H9 (cell line): ENCODE measurements at regions not wholly inside any gene's neighbourhood (a gene's known extent, or its start where the extent isn't known, plus 50 kb on each side); places are given as distances from the start of the nearest gene placed in this dataset.

Source experiments
- DNase-seq: peaks from one replicate; pipeline ENCODE4 v3.0.0-alpha.2; 2017
- H2AFZ ChIP-seq: one replicate; pipeline ENCODE4 v1.6.1; 2013; ENCODE audit warnings: mild to moderate bottlenecking, low read length, control low read depth, moderate library complexity
- H2AK5ac ChIP-seq: 2 replicates; pipeline ENCODE4 v1.6.1; 2013; ENCODE audit warnings: low read length, control low read depth, mixed read lengths; ENCODE audit not compliant: insufficient read length
- H2BK120ac ChIP-seq: one replicate; pipeline ENCODE4 v1.6.1; 2013; ENCODE audit warnings: low read depth, mild to moderate bottlenecking, low read length, control low read depth, inconsistent platforms; ENCODE audit not compliant: poor library complexity, severe bottlenecking
- H2BK12ac ChIP-seq: 2 replicates; pipeline ENCODE4 v1.6.1; 2013; ENCODE audit warnings: low read length, control low read depth, mixed read lengths, low read depth; ENCODE audit not compliant: insufficient read length
- H2BK15ac ChIP-seq: 2 replicates; pipeline ENCODE4 v1.6.1; 2013; ENCODE audit warnings: low read depth, low read length, control low read depth
- H2BK20ac ChIP-seq: one replicate; pipeline ENCODE4 v1.6.1; 2013; ENCODE audit warnings: low read depth, mild to moderate bottlenecking, low read length, control low read depth, inconsistent platforms; ENCODE audit not compliant: poor library complexity, severe bottlenecking
- H2BK5ac ChIP-seq: 2 replicates; pipeline ENCODE4 v1.6.1; 2013; ENCODE audit warnings: low read length, control low read depth, mixed read lengths; ENCODE audit not compliant: insufficient read length
- H3K14ac ChIP-seq: 2 replicates; pipeline ENCODE4 v1.6.1; 2013; ENCODE audit warnings: low read length, control low read depth; ENCODE audit not compliant: insufficient read depth
- H3K18ac ChIP-seq: 2 replicates; pipeline ENCODE4 v1.6.1; 2013; ENCODE audit warnings: low read depth, mild to moderate bottlenecking, mixed read lengths, low read length, control low read depth; ENCODE audit not compliant: insufficient read length
- H3K23ac ChIP-seq: 2 replicates; pipeline ENCODE4 v1.6.1; 2013; ENCODE audit warnings: low read length, control low read depth, mixed read lengths, low read depth; ENCODE audit not compliant: insufficient read length
- H3K23me2 ChIP-seq: 2 replicates; pipeline ENCODE4 v1.6.1; 2013; ENCODE audit warnings: low read depth, mild to moderate bottlenecking, mixed read lengths, low read length, control low read depth; ENCODE audit not compliant: insufficient read length, poor library complexity, severe bottlenecking
- H3K27ac ChIP-seq: 2 replicates; pipeline ENCODE4 v1.5.1; 2013; ENCODE audit warnings: low read length, control low read depth, mixed read lengths, low read depth; ENCODE audit not compliant: insufficient read length
- H3K27me3 ChIP-seq: 2 replicates; pipeline ENCODE4 v1.6.1; 2013; ENCODE audit warnings: low read length, control low read depth, inconsistent platforms; ENCODE audit not compliant: insufficient read depth
- H3K4ac ChIP-seq: 2 replicates; pipeline ENCODE4 v1.6.1; 2013; ENCODE audit warnings: low read depth, mild to moderate bottlenecking, control low read depth, inconsistent platforms, low read length, moderate library complexity
- H3K4me1 ChIP-seq: 2 replicates; pipeline ENCODE4 v1.6.1; 2013; ENCODE audit warnings: low read length, control low read depth, inconsistent platforms; ENCODE audit not compliant: insufficient read depth
- H3K4me2 ChIP-seq: 2 replicates; pipeline ENCODE4 v1.6.1; 2013; ENCODE audit warnings: low read length, control low read depth, mixed read lengths; ENCODE audit not compliant: insufficient read length, insufficient read depth
- H3K56ac ChIP-seq: 2 replicates; pipeline ENCODE4 v1.6.1; 2013; ENCODE audit warnings: low read depth, mild to moderate bottlenecking, mixed read lengths, low read length, control low read depth; ENCODE audit not compliant: insufficient read length
- H3K79me1 ChIP-seq: 2 replicates; pipeline ENCODE4 v1.6.1; 2013; ENCODE audit warnings: low read depth, mild to moderate bottlenecking, moderate library complexity, low read length, control low read depth, inconsistent platforms; ENCODE audit not compliant: insufficient read depth, poor library complexity, severe bottlenecking
- H3K79me2 ChIP-seq: 2 replicates; pipeline ENCODE4 v1.6.1; 2013; ENCODE audit warnings: low read length, control low read depth, inconsistent platforms; ENCODE audit not compliant: insufficient read depth
- H3K9ac ChIP-seq: 2 replicates; pipeline ENCODE4 v1.6.1; 2013; ENCODE audit warnings: low read length, control low read depth, mixed read lengths; ENCODE audit not compliant: insufficient read length; ENCODE audit errors: extremely low read depth
- H3K9me3 ChIP-seq: one replicate; pipeline ENCODE4 v1.6.1; 2013; ENCODE audit warnings: low read depth, low read length, inconsistent platforms; ENCODE audit not compliant: control insufficient read depth
- H3T11ph ChIP-seq: one replicate; pipeline ENCODE4 v1.6.1; 2013; ENCODE audit warnings: mild to moderate bottlenecking, low read length, control low read depth, inconsistent platforms
- H4K20me1 ChIP-seq: one replicate; pipeline ENCODE4 v1.6.1; 2013; ENCODE audit not compliant: control insufficient read depth, insufficient read length, insufficient read depth
- H4K5ac ChIP-seq: 2 replicates; pipeline ENCODE4 v1.6.1; 2013; ENCODE audit warnings: low read depth, mild to moderate bottlenecking, mixed read lengths, low read length, control low read depth; ENCODE audit not compliant: insufficient read length
- H4K8ac ChIP-seq: replicated peaks from 2 replicates; pipeline ENCODE4 v1.6.1; 2013; ENCODE audit warnings: low read length, control low read depth, mixed read lengths, low read depth; ENCODE audit not compliant: insufficient read length
- H4K91ac ChIP-seq: 2 replicates; pipeline ENCODE4 v1.6.1; 2013; ENCODE audit warnings: low read depth, mild to moderate bottlenecking, moderate library complexity, mixed read lengths, low read length, control low read depth; ENCODE audit not compliant: insufficient read length
- H3K27ac Mint-ChIP-seq, 3 experiments: 2 replicates in 2 of 3; 3 replicates in 1 of 3; pipeline ENCODE4 v1.8.0; 2020 to 2021; ENCODE audit warnings: mixed read lengths in 3 of 3, mild to moderate bottlenecking in 1 of 3, moderate library complexity in 1 of 3
- H3K27me3 Mint-ChIP-seq: 2 replicates; pipeline ENCODE4 v1.8.0; 2021; ENCODE audit warnings: low read depth, mild to moderate bottlenecking, moderate library complexity, mixed read lengths
- H3K36me3 Mint-ChIP-seq, 3 experiments: 2 replicates in 2 of 3; 3 replicates in 1 of 3; pipeline ENCODE4 v1.8.0; 2020 to 2021; ENCODE audit warnings: low read depth in 3 of 3, mixed read lengths in 3 of 3; ENCODE audit not compliant: insufficient read depth in 1 of 3
- H3K4me1 Mint-ChIP-seq, 2 experiments: 2 replicates each; pipeline ENCODE4 v1.8.0; 2020; ENCODE audit warnings: mixed read lengths in 2 of 2
- H3K4me3 Mint-ChIP-seq, 2 experiments: 2 replicates in 1 of 2; 3 replicates in 1 of 2; pipeline ENCODE4 v1.8.0; 2020 to 2021; ENCODE audit warnings: mild to moderate bottlenecking in 2 of 2, mixed read lengths in 2 of 2, moderate library complexity in 1 of 2
- H3K9me3 Mint-ChIP-seq, 2 experiments: 2 replicates in 1 of 2; 3 replicates in 1 of 2; pipeline ENCODE4 v1.8.0; 2020; ENCODE audit warnings: mild to moderate bottlenecking in 2 of 2, mixed read lengths in 2 of 2, moderate library complexity in 1 of 2
- CTCF ChIP-seq: fragments of 200-600 bp; sonication (generic); conservative IDR thresholded peaks from 3 replicates; pipeline ENCODE4 v1.8.0; 2021; ENCODE audit warnings: antibody characterized with exemption, mild to moderate bottlenecking
- WGBS: extraction: QIAGEN DNeasy Blood & Tissue Kit; methylation state at CpG from one replicate; pipeline ENCODE4 v1.1.7; 2013; ENCODE audit warnings: missing lambda C conversion rate, low lambda C conversion rate, mixed read lengths; ENCODE audit not compliant: insufficient read length; ENCODE audit errors: extremely low coverage; 5-methylcytosine and 5-hydroxymethylcytosine counted together

- H4K91ac ChIP-seq: no peak overlapping the region
- Mint-ChIP-seq H3K27me3 (peaks cover 96% of the 10 kb centered on the region), H3K4me3 (no peak overlapping the region), H3K9me3 (peaks cover 0 to 3% of the 10 kb centered on the region in 2 experiments; a peak in 1 of 5 replicates), H3K27ac (no peak overlapping the region), H3K36me3 (no peaks in the 10 kb centered on the region), H3K4me1 (peaks cover 8 to 18% of the 10 kb centered on the region in 2 experiments; a peak in 2 of 4 replicates)
- WGBS: 100% methylated on average over 3 of the region's 16 CpGs
- no peak overlapping the region for H3K23ac ChIP-seq
- no peak for TF ChIP-seq CTCF
- H2AK5ac ChIP-seq: no peak overlapping the region
- H3K79me2 ChIP-seq: no peaks in the 10 kb centered on the region
- peaks cover 35% of the 10 kb centered on the region; the same call in 1 of the 2 replicates for H3K27me3 ChIP-seq
- no peak overlapping the region for H2BK15ac ChIP-seq
- no peak overlapping the region for H2BK120ac ChIP-seq
- no peaks in the 10 kb centered on the region for H3K4me1 ChIP-seq
- no peak overlapping the region for H4K8ac ChIP-seq
- H2BK12ac ChIP-seq: no peak overlapping the region
- no peak overlapping the region for H3K14ac ChIP-seq
- no peaks in the 10 kb centered on the region for H4K20me1 ChIP-seq
- H3K9me3 ChIP-seq: no peaks in the 10 kb centered on the region
- no peaks in the 10 kb centered on the region for H3K23me2 ChIP-seq
- H2BK20ac ChIP-seq: no peak overlapping the region
- H3K79me1 ChIP-seq: no peaks in the 10 kb centered on the region
- no peak overlapping the region for H3T11ph ChIP-seq
- H3K9ac ChIP-seq: no peak overlapping the region
- H3K18ac ChIP-seq: no peak overlapping the region
- no peak overlapping the region for H3K56ac ChIP-seq
- no peak for DNase-seq
- H4K5ac ChIP-seq: no peak overlapping the region
- no peak overlapping the region for H2BK5ac ChIP-seq
- H3K4me2 ChIP-seq: no peak overlapping the region
- no peak overlapping the region for H3K4ac ChIP-seq
- no peak overlapping the region for H3K27ac ChIP-seq
- H2AFZ ChIP-seq: no peak overlapping the region
Observed at GRCh38 chr22:22123118-22123959, 121.2 kb upstream of the VPREB1 start.
